Pulmonary artery endothelial cell (primary cell): ENCODE measurements at regions not wholly inside any gene's neighbourhood (a gene's known extent, or its start where the extent isn't known, plus 50 kb on each side); places are given as distances from the start of the nearest gene placed in this dataset.
"Not testable (repeated sequence)": the region's sequence is repeated elsewhere in the genome, so short reads cannot be mapped to it uniquely, and the experiment has no call there.

Experiments
- DNase-seq: peaks from one replicate; pipeline ENCODE4 v3.0.0-alpha.2; 2011; ENCODE audit warnings: low read depth, low spot score

GRCh38 chr18:24624421-24624820 lies 164.0 kb downstream of the HRH4 start:
- not testable (repeated sequence) for DNase-seq

DNA sequence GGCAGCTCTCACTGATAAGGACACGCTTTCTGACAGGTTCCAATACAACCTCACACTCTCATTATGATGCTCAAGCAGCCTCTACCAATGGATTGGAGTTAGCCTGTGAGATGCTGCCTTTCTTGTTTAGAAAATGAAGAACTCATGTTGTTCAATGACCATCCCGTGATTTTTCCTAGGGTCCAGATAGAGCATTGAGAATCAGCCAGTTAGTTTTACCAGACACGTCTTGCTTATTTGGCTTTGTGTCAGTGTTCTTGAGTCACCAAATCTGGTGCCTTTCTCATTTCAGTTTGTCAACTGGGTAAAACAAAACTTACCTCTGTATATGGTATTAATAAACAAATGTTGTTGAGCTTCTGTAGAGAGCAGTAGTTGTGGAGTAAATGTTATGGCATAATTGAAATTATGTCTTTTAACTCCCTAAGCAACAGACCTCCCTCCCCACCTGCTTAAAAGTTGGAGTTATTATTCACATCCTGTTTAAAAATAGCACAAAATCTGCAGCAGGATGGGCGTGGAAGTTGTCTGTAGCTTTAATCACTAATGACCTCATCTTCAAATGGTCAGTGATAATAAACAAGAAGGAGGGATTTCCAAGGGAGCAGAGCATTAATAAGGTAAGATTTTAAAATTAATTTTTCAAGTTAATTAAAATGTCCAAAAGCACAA lies 167.3 kb downstream of the HRH4 start:
- no peak for DNase-seq

- DNase-seq: no peak
Measured at GRCh38 chr18:24628326-24628725, 167.9 kb downstream of the HRH4 start.

- DNase-seq: no peak
Measured at GRCh38 chr18:24629921-24630320, 169.5 kb downstream of the HRH4 start.

GRCh38 chr18:24630346-24630880 lies 170.0 kb downstream of the HRH4 start:
- DNase-seq: no peak

DNA sequence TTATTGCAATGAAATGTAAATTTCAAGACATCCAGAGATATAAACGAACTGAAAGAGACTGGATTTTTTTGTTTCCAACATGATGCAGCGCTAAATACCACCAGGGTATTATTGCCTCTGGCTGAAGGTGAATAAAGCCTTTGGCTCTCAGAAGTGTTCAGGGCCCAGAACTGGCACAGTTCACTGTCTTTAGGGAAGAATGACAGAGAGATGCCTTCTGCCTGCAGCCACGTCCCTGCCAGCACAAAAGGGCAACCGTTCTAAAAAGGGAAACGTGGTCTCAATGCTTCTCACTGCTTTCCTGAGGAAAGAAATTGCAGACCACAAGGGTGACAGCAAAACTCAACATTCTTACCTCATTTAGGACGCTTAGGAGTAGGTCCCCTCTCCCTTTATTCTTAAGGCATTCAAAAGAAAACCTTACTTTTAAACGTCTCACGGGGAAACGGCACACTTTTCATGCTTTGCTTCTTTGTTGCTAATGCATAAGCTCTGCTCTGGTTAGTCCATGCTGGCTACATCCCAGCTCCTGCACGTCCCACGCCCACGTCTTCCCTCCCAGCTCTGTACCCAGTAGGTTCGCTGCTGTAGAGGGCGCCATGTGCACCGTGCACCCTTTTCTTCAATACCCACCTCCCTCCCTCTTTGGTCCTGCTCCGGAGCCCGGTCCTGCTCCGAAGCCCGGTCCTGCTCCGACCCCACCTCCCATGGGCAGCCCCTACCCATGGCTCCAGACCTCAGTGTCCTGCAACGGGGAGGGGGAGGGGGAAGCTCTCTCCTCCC lies 171.0 kb downstream of the HRH4 start:
- DNase-seq: no peak

- DNase-seq: no peak
Measured at GRCh38 chr18:24632158-24632988, 171.9 kb downstream of the HRH4 start.

GRCh38 chr18:24633121-24633520 lies 172.7 kb downstream of the HRH4 start:
- DNase-seq: no peak

DNA sequence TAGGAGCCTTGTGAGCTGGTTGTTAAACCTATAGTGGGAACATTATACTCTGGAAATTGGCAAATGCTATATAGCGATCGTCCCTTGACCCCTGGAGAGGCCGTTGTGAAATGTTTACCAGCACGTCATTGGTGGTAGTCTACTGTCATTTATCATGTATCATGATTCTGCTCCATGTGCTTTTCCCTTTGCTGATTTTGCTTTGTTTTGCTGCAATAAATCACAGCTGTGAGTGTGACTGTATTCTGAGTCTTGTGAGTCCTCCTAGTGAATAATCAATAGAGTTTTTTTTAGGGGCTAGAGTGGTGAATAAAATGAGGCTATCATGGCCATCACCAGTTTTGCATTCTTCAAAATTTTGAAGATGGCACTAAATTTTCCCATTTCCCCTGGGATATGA lies 189.1 kb downstream of the HRH4 start:
- no peak for DNase-seq

GRCh38 chr18:24651434-24651833 lies 191.0 kb downstream of the HRH4 start:
- DNase-seq: no peak

DNA sequence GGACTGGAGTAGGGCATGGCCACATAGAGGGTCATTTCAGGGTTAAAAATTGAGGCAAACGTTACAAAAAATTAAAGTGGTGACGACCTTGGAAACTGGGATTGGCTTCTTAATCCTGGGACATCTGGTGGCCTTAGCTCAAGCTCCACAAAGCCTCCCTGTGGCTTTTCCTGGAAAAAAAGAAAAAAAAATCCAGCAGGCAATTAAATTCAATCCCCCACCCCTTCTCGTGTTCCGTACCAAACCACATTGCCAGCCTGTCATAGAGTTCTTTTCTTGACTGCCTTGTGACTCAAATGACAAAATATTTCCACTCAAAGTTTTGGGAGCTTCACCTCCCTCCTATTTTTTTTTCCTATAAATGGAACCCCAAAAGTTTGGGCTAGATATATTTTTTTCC lies 195.6 kb downstream of the HRH4 start:
- no peak for DNase-seq

- DNase-seq: no peak
Measured at GRCh38 chr18:24656551-24657443, 196.4 kb downstream of the HRH4 start.

GRCh38 chr18:24657444-24657842 lies 197.0 kb downstream of the HRH4 start:
- DNase-seq: no peak

GRCh38 chr18:24658302-24658701 lies 197.9 kb downstream of the HRH4 start:
- DNase-seq: no peak

DNA sequence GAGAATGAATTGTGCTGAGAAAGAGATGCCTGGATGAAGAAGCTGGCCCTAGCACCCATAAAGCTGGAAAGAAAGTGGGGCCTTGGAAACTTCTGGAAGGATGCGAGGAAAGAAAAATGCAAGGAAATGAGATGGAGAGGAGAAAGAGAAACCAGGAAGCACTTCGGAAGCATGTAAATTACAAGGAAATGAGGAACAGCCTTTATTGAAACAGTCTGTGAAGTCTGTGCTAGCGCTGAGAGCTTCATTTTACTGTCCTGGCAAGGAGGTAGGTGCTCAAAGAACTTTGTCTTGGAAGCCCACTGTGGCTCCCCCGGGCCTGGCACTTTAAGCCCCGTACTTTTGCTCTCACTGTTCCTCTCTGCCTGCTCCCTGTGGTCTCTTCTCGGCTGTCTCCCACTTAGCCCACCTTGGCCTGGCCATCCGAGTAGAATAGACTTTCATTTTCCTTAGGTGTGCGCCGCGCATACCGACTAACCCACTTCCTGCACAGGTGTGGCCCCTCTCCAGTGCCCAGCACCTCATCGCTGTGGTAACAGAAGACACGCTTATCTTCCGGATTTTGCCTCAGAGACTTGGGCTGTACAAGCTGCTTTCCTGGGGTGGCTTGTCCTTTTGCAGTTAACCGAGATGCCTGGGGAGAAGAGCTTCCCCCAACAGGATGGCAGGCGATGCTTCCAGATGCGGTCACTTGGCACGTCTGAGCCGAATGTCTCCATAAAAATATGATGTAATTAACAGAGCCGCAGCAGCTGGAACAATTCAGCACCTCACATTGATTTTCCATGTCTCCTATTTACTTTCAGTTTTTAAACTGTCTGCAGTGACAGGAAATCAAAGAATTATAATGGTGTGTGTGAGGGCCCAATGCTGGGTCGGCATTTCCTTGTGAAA lies 199.6 kb downstream of the HRH4 start:
- no peak for DNase-seq

- no peak for DNase-seq
Measured at GRCh38 chr18:24660956-24661355, 200.5 kb downstream of the HRH4 start.

- no peak for DNase-seq
Measured at GRCh38 chr18:24662412-24662821, 202.0 kb downstream of the HRH4 start.

DNA sequence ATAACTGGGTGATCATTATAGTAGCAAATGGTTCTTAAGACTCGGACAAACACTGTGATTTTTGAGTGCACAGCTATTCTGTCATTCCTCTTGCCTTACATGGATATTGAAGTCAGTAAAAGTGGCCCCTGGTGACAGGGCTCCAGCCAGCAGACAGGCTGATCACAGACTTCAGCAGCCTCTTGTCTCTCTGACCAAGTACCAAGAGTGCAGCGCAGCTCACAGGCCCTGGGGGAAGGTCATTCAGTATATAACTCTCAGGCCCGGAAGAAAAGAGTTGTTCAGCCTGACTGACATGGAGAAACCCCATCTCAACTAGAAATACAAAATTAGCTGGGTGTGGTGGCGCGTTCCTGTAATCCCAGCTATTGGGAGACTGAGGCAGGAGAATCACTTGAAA lies 202.6 kb downstream of the HRH4 start:
- no peak for DNase-seq

DNA sequence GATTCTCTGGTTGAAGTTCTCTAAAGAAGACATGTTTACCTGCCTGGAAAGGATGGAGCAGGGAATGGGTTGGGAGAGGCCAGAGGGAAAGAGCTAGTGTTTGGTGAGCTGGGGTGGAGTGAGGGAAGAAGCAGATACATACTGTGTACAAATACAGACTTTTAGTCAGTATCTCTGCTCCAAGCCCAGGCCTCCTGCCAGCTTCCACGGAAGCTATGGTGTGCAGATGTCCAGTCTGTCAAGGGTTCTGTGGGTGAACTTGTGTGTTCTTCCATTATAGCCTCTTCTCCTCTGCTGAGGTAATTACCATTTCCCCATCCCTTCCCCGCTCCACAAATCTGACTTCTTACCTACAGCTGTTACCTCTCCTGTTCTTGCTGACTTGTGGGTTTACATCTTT lies 208.6 kb downstream of the HRH4 start:
- no peak for DNase-seq

DNA sequence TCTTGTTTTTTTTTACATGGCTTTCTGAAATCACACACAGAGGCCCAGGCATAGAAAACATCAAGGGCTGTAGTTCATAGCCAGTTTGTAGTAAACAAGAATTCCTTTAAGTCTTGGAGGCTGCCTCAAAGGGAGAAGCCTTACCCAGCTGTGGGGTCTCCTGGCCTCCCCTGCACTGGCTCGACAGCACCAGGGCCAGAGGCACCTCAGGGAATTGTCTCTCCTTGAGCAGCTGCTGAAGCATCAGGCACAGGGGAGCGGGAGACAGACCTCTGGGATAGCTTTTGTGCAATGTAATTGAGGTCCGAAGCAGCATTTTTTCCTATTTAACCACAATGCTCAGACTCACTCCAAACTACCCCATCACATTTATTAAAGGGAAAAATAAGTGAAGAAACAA lies 209.1 kb downstream of the HRH4 start:
- DNase-seq: no peak
